ENCODE measurements at regions not wholly inside any gene's neighbourhood (a gene's known extent, or its start where the extent isn't known, plus 50 kb on each side); places are given as distances from the start of the nearest gene placed in this dataset.
"Not testable (repeated sequence)": the region's sequence is repeated elsewhere in the genome, so short reads cannot be mapped to it uniquely, and the experiment has no call there.

- no peaks in the 10 kb centered on the region for H3K4me1 Mint-ChIP-seq
- no peaks in the 10 kb centered on the region for H3K27me3 Mint-ChIP-seq
- no peak overlapping the region for H3K4me3 Mint-ChIP-seq
- H3K9me3 Mint-ChIP-seq = no peaks in the 10 kb centered on the region
- H3K36me3 Mint-ChIP-seq = no peaks in the 10 kb centered on the region
- no peak overlapping the region for H3K27ac Mint-ChIP-seq
Measured at GRCh38 chr2:59249441-59250306, 1008.5 kb upstream of the FANCL start.

- no peaks in the 10 kb centered on the region for H3K4me1 Mint-ChIP-seq
- no peaks in the 10 kb centered on the region for H3K36me3 Mint-ChIP-seq
- H3K9me3 Mint-ChIP-seq = peaks cover 5% of the 10 kb centered on the region
- no peaks in the 10 kb centered on the region for H3K27me3 Mint-ChIP-seq
- H3K27ac Mint-ChIP-seq = no peak overlapping the region
- H3K4me3 Mint-ChIP-seq = no peak overlapping the region
Measured at GRCh38 chr2:59239146-59239545, 998.0 kb upstream of the FANCL start.

- H3K27ac Mint-ChIP-seq = no peak overlapping the region
- no peaks in the 10 kb centered on the region for H3K4me1 Mint-ChIP-seq
- H3K27me3 Mint-ChIP-seq = no peaks in the 10 kb centered on the region
- no peaks in the 10 kb centered on the region for H3K36me3 Mint-ChIP-seq
- no peak overlapping the region for H3K4me3 Mint-ChIP-seq
- peaks cover 5% of the 10 kb centered on the region for H3K9me3 Mint-ChIP-seq
Measured at GRCh38 chr2:59237311-59237710, 996.2 kb upstream of the FANCL start.

- H3K36me3 Mint-ChIP-seq = no peaks in the 10 kb centered on the region
- H3K9me3 Mint-ChIP-seq = peaks cover 5% of the 10 kb centered on the region
- H3K27ac Mint-ChIP-seq = no peak overlapping the region
- H3K4me1 Mint-ChIP-seq = no peaks in the 10 kb centered on the region
- no peak overlapping the region for H3K4me3 Mint-ChIP-seq
- H3K27me3 Mint-ChIP-seq = no peaks in the 10 kb centered on the region
Measured at GRCh38 chr2:59236723-59237122, 995.6 kb upstream of the FANCL start.

- Mint-ChIP-seq H3K27me3 (no peaks in the 10 kb centered on the region), H3K9me3 (no peaks in the 10 kb centered on the region), H3K4me3 (no peak overlapping the region), H3K36me3 (no peaks in the 10 kb centered on the region), H3K4me1 (no peaks in the 10 kb centered on the region), H3K27ac (no peak overlapping the region)
Measured at GRCh38 chr2:59233920-59234319, 992.8 kb upstream of the FANCL start.

- Mint-ChIP-seq H3K27ac (no peak overlapping the region), H3K36me3 (no peaks in the 10 kb centered on the region), H3K27me3 (no peaks in the 10 kb centered on the region), H3K4me1 (no peaks in the 10 kb centered on the region), H3K9me3 (no peaks in the 10 kb centered on the region), H3K4me3 (no peak overlapping the region)
Measured at GRCh38 chr2:59233448-59233847, 992.3 kb upstream of the FANCL start.

- Mint-ChIP-seq H3K27me3 (no peaks in the 10 kb centered on the region), H3K4me3 (no peak overlapping the region)
Measured at GRCh38 chr2:59232394-59233165, 991.5 kb upstream of the FANCL start.

GRCh38 chr2:59226362-59226761, 985.2 kb upstream of the FANCL start:
- not testable (repeated sequence) for H3K4me3 Mint-ChIP-seq, H3K9me3 Mint-ChIP-seq, H3K27ac Mint-ChIP-seq

More at GRCh38 chr2:59232394-59233165, 991.5 kb upstream of the FANCL start:
- Mint-ChIP-seq H3K36me3 (no peaks in the 10 kb centered on the region), H3K9me3 (no peaks in the 10 kb centered on the region), H3K27ac (no peak overlapping the region), H3K4me1 (no peaks in the 10 kb centered on the region)

GRCh38 chr2:59223742-59224141, 982.6 kb upstream of the FANCL start:
- no peaks in the 10 kb centered on the region for H3K9me3 Mint-ChIP-seq
- no peak overlapping the region for H3K27ac Mint-ChIP-seq
- H3K36me3 Mint-ChIP-seq = no peaks in the 10 kb centered on the region
- H3K4me1 Mint-ChIP-seq = no peaks in the 10 kb centered on the region
- H3K4me3 Mint-ChIP-seq = no peak overlapping the region
- H3K27me3 Mint-ChIP-seq = no peaks in the 10 kb centered on the region

More at GRCh38 chr2:59226362-59226761, 985.2 kb upstream of the FANCL start:
- H3K4me1 Mint-ChIP-seq, H3K36me3 Mint-ChIP-seq, H3K27me3 Mint-ChIP-seq: not testable (repeated sequence)

- H3K27ac Mint-ChIP-seq = no peak overlapping the region
- no peaks in the 10 kb centered on the region for H3K9me3 Mint-ChIP-seq
- H3K27me3 Mint-ChIP-seq = no peaks in the 10 kb centered on the region
- H3K36me3 Mint-ChIP-seq = no peaks in the 10 kb centered on the region
- H3K4me3 Mint-ChIP-seq = no peak overlapping the region
- no peaks in the 10 kb centered on the region for H3K4me1 Mint-ChIP-seq
Measured at GRCh38 chr2:59217360-59217759, 976.2 kb upstream of the FANCL start.

- H3K27ac Mint-ChIP-seq = no peak overlapping the region
- H3K36me3 Mint-ChIP-seq = no peaks in the 10 kb centered on the region
- H3K4me3 Mint-ChIP-seq = no peak overlapping the region
- no peaks in the 10 kb centered on the region for H3K27me3 Mint-ChIP-seq
- peaks cover 4% of the 10 kb centered on the region for H3K9me3 Mint-ChIP-seq
- no peaks in the 10 kb centered on the region for H3K4me1 Mint-ChIP-seq
Measured at GRCh38 chr2:59206361-59206760, 965.2 kb upstream of the FANCL start.

- no peaks in the 10 kb centered on the region for H3K36me3 Mint-ChIP-seq
- H3K9me3 Mint-ChIP-seq = no peaks in the 10 kb centered on the region
- no peaks in the 10 kb centered on the region for H3K4me1 Mint-ChIP-seq
- H3K27me3 Mint-ChIP-seq = no peaks in the 10 kb centered on the region
- no peak overlapping the region for H3K4me3 Mint-ChIP-seq
- H3K27ac Mint-ChIP-seq = no peak overlapping the region
Measured at GRCh38 chr2:59204040-59204439, 962.9 kb upstream of the FANCL start.

- H3K27me3 Mint-ChIP-seq = peaks cover 1% of the 10 kb centered on the region
- no peak overlapping the region for H3K4me3 Mint-ChIP-seq
- no peaks in the 10 kb centered on the region for H3K4me1 Mint-ChIP-seq
- no peak overlapping the region for H3K27ac Mint-ChIP-seq
- peaks cover 4% of the 10 kb centered on the region for H3K9me3 Mint-ChIP-seq
- H3K36me3 Mint-ChIP-seq = no peaks in the 10 kb centered on the region
Measured at GRCh38 chr2:59196491-59196890, 955.4 kb upstream of the FANCL start.

GRCh38 chr2:59195851-59196250, 954.7 kb upstream of the FANCL start:
- H3K27ac Mint-ChIP-seq = no peak overlapping the region
- peaks cover 1% of the 10 kb centered on the region for H3K27me3 Mint-ChIP-seq
- no peak overlapping the region for H3K4me3 Mint-ChIP-seq
- no peaks in the 10 kb centered on the region for H3K36me3 Mint-ChIP-seq
- H3K9me3 Mint-ChIP-seq = peaks cover 4% of the 10 kb centered on the region
- H3K4me1 Mint-ChIP-seq = no peaks in the 10 kb centered on the region

GRCh38 chr2:59191781-59192180, 950.7 kb upstream of the FANCL start:
- no peak overlapping the region for H3K27ac Mint-ChIP-seq
- no peaks in the 10 kb centered on the region for H3K36me3 Mint-ChIP-seq

GRCh38 chr2:59190518-59190917, 949.4 kb upstream of the FANCL start:
- Mint-ChIP-seq H3K36me3 (no peaks in the 10 kb centered on the region), H3K4me1 (no peaks in the 10 kb centered on the region)

More at GRCh38 chr2:59191781-59192180, 950.7 kb upstream of the FANCL start:
- H3K4me1 Mint-ChIP-seq = no peaks in the 10 kb centered on the region
- no peak overlapping the region for H3K4me3 Mint-ChIP-seq
- peaks cover 1% of the 10 kb centered on the region for H3K27me3 Mint-ChIP-seq
- H3K9me3 Mint-ChIP-seq = no peaks in the 10 kb centered on the region

More at GRCh38 chr2:59190518-59190917, 949.4 kb upstream of the FANCL start:
- Mint-ChIP-seq H3K27me3 (peaks cover 1% of the 10 kb centered on the region), H3K9me3 (no peaks in the 10 kb centered on the region), H3K27ac (no peak overlapping the region), H3K4me3 (no peak overlapping the region)
